ENCODE measurements at regions not wholly inside any gene's neighbourhood (a gene's known extent, or its start where the extent isn't known, plus 50 kb on each side); places are given as distances from the start of the nearest gene placed in this dataset.

GRCh38 chr13:107222597-107222996 lies 654.7 kb upstream of the ARGLU1 start:
- TF ChIP-seq POLR2A (IDR thresholded peaks at IDR 0.05) = no peak
- no peak for TF ChIP-seq CTCF (IDR thresholded peaks at IDR 0.05)
